ENCODE measurements at regions not wholly inside any gene's neighbourhood (a gene's known extent, or its start where the extent isn't known, plus 50 kb on each side); places are given as distances from the start of the nearest gene placed in this dataset.

DNA sequence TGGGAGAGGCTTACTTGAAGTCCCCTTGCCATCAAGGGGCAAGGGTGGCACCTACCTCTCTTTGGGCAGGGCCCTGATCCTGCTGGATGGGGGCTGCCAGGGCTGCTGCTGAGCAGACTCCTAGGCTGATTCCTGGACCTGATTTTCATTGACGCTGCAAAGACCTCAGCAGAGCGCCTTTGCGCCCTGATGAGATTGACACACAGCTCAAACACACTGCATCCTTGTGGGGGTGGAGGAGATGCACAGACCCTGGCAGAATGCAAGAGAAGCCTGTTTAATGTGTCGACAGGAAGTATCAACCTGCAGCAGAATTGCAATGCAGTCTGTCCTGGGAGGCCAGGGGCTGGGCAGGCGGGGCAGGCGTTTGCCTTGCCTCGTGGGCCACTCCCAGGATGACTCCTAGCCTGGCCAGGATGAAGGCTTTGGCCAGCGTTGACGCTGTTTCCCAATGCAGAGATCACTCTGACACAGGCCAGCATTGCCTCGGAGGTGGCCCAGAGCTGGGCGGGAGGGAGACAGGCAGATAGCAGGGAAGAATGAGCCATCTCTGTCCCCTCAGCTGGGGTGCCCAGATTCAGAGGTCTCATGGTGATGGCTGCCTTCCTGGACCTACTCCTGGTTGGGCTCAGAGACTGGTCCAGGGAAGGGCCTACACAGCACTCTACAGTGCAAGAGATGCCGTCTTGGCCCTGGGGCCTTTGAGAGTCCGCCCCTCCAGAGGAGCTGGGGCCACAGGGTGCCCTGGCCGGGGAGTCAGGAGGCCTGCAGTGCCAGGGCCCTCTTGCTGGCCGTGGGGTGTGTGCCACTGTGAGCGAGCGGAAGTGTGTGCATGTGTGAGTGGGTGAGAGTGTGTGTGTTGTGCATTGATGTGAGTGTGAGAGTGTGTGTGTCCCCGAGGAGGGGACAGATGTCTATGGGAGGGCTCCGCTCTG, 108.3 kb downstream of the KIF26A start:
- no peak for DNase-seq (ENCODE audit: low read depth)
- no peak for TF ChIP-seq CTCF (IDR thresholded peaks at IDR 0.05; ENCODE audit: low read depth, low read length, missing control alignments)
- no peak overlapping the region for H3K4me3 ChIP-seq (ENCODE audit: low read depth, low read length)

GRCh38 chr14:104247336-104248202, 109.2 kb downstream of the KIF26A start:
- DNase-seq (ENCODE audit: low read depth) = no peak
- H3K4me3 ChIP-seq (ENCODE audit: low read depth, low read length) = no peak overlapping the region
- TF ChIP-seq CTCF (IDR thresholded peaks at IDR 0.05; ENCODE audit: low read depth, low read length, missing control alignments) = no peak

DNA sequence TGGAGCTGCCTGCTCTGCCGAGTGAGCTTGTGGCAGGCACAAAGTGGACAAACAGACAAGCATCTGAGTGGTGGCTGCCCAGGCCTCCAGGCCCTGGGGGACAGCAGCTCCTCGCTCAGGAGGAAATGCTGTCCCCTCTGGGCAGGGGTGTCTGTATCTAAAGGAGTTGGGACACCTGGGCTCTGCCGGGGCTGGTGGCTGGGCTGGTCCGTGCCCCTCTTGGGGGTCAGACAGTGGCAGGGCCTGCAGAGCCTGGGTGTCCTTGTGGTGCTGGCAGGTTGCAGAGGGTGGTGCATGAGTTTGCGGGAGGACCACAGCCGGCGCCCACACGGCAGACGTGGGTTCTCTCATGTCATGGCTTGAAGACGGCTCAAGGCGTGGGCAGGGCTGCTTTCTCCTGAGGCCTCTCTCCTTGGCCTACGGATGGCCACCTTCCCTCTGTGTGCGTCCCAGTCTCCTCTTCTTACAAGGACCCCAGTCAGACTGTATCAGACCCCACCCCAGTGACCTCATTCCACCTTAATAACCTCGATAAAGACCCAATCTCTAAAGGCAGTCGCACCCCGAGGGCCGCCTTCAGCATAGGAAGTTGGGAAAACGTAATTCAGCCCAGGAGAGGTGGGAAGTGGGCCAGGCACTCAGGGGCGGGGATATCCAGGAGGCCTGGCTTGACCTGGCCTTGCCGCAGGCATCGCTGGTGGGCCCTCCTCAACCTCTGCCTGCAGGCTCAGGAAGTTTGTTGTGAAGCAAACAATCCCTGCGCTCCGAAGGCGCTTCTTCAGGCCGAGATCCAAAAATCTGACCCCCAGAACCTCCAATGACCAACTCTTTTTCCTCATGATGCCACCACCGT, 110.0 kb downstream of the KIF26A start:
- DNase-seq (ENCODE audit: low read depth) = no peak
- TF ChIP-seq CTCF (IDR thresholded peaks at IDR 0.05; ENCODE audit: low read depth, low read length, missing control alignments) = no peak

DNA sequence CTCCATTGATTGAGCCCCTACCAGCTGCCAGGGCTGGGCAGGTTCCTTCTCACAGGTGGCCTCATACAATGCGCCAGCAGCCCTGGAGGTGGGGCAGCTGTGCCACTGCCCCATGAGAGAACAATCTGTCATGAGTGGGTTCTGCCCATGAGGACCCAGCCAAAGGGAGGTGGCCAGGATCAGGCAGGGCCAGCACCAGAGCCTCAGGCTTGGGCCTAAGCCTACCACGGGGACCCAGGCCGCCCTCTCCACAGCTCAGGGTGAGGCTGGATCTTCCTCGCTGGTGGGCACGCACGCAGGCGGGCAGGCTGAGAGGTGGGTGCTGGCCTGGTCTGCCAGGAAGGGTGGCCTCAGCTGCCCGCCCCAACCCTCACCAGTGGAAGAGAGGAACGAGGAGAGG, 110.7 kb downstream of the KIF26A start:
- no peak for DNase-seq (ENCODE audit: low read depth)
- no peak overlapping the region for H3K4me3 ChIP-seq (ENCODE audit: low read depth, low read length)
- TF ChIP-seq CTCF (IDR thresholded peaks at IDR 0.05; ENCODE audit: low read depth, low read length, missing control alignments) = no peak

More for the DNA sequence above, 110.0 kb downstream of the KIF26A start:
- no peak overlapping the region for H3K4me3 ChIP-seq (ENCODE audit: low read depth, low read length)

- TF ChIP-seq CTCF (IDR thresholded peaks at IDR 0.05; ENCODE audit: low read depth, low read length, missing control alignments) = no peak
Observed at GRCh38 chr14:104249706-104250105, 111.3 kb downstream of the KIF26A start.

DNA sequence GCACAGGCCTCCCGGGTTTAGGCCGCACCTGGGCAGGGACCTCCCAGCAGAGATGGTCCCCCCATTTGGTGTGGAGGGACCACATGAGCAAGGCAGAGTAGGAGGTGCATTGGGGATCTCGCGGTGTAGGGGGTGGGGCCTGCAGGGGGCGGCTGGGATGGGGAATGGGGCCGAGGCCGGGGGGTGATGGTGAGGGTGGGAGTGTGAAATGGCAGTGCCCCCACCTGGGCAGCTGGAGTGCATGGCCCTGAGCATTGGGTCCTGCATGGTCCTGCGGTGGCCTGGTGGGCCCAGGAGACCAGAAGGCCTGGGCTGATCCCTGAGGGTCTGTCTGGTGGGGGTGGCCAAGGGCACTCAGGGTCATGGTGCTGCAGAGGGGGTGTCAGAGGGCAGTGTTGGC, 111.8 kb downstream of the KIF26A start:
- DNase-seq (ENCODE audit: low read depth) = no peak
- no peak for TF ChIP-seq CTCF (IDR thresholded peaks at IDR 0.05; ENCODE audit: low read depth, low read length, missing control alignments)

More at GRCh38 chr14:104249706-104250105, 111.3 kb downstream of the KIF26A start:
- DNase-seq (ENCODE audit: low read depth) = no peak
- no peak overlapping the region for H3K4me3 ChIP-seq (ENCODE audit: low read depth, low read length)

More for the DNA sequence above, 111.8 kb downstream of the KIF26A start:
- no peak overlapping the region for H3K4me3 ChIP-seq (ENCODE audit: low read depth, low read length)

Data from GM12864 (cell line).